Lung (tissue), 11 donors: ENCODE measurements at regions not wholly inside any gene's neighbourhood (a gene's known extent, or its start where the extent isn't known, plus 50 kb on each side); places are given as distances from the start of the nearest gene placed in this dataset.

ENCODE experiments used
- ATAC-seq: fragments of 200-7000 bp; cut with Tn5 transposase; one replicate; pipeline ENCODE4 v1.9.1; 2020; ENCODE audit warnings: moderate number of reproducible peaks; ENCODE audit not compliant: insufficient read depth, low FRiP score
- DNase-seq, 3 donors: peaks; one replicate each; pipeline ENCODE4 v3.0.0-alpha.2; 2013 to 2017
- H3K27ac ChIP-seq, 2 donors: one replicate each; pipeline ENCODE4 v1.5.1; 2013; ENCODE audit warnings: mild to moderate bottlenecking in 2 of 2, moderate library complexity in 2 of 2, control low read depth in 1 of 2, inconsistent platforms in 1 of 2, low read depth in 1 of 2, low read length in 1 of 2
- H3K27me3 ChIP-seq, 3 donors: one replicate each; pipeline ENCODE4 v1.5.1; 2013; ENCODE audit warnings: low read length in 2 of 3; ENCODE audit not compliant: control insufficient read depth in 3 of 3, insufficient read depth in 3 of 3
- H3K36me3 ChIP-seq, 4 donors: one replicate each; pipeline ENCODE4 v1.5.1; 2013; ENCODE audit warnings: low read length in 4 of 4, mild to moderate bottlenecking in 1 of 4, moderate library complexity in 1 of 4; ENCODE audit not compliant: control insufficient read depth in 4 of 4, insufficient read depth in 4 of 4
- H3K4me1 ChIP-seq, 5 donors: one replicate each; pipeline ENCODE4 v1.5.1; 2013; ENCODE audit warnings: low read length in 5 of 5, mild to moderate bottlenecking in 2 of 5, moderate library complexity in 1 of 5; ENCODE audit not compliant: control insufficient read depth in 5 of 5, insufficient read depth in 5 of 5
- H3K4me3 ChIP-seq: one replicate; pipeline ENCODE4 v1.5.1; 2013; ENCODE audit warnings: mild to moderate bottlenecking, control low read depth, moderate library complexity
- H3K9ac ChIP-seq, 2 donors: one replicate each; pipeline ENCODE4 v1.5.1; 2013; ENCODE audit warnings: low read length in 2 of 2, control low read depth in 1 of 2; ENCODE audit not compliant: insufficient read depth in 1 of 2
- H3K9me3 ChIP-seq, 4 donors: one replicate each; pipeline ENCODE4 v1.5.1; 2013; ENCODE audit warnings: low read length in 3 of 4, mild to moderate bottlenecking in 1 of 4, moderate library complexity in 1 of 4; ENCODE audit not compliant: control insufficient read depth in 4 of 4, insufficient read depth in 3 of 4
- CTCF ChIP-seq: IDR thresholded peaks from 2 replicates; pipeline ENCODE4 v1.5.1; 2012; ENCODE audit warnings: mild to moderate bottlenecking; ENCODE audit errors: control extremely low read depth, extremely low read depth
- WGBS, 2 donors: extraction: QIAGEN DNeasy Blood & Tissue Kit; methylation state at CpG; one replicate each; pipeline ENCODE4 v1.1.7; 2013; 5-methylcytosine and 5-hydroxymethylcytosine counted together
- donor health status: control.
- donor health status: control.
- donor health status: Bipolar disorder and iron deficiency.
- donor health status: healthy.
- donor health status: DM: yes; HTN: yes; CAD: no.

- Histone ChIP-seq H3K27ac (no peak overlapping the region), H3K9me3 (no peaks in the 10 kb centered on the region), H3K36me3 (no peaks in the 10 kb centered on the region), H3K9ac (no peak overlapping the region), H3K4me1 (no peaks in the 10 kb centered on the region), H3K4me3 (no peak overlapping the region), H3K27me3 (no peaks in the 10 kb centered on the region)
- DNase-seq, result no peak
- 58 to 80% methylated on average over 2 of the region's 2 CpGs for WGBS, 2 donors
- no peak for TF ChIP-seq CTCF
- no peak for ATAC-seq
Observed at GRCh38 chr2:155502766-155503165, 804.3 kb downstream of the KCNJ3 start.

- H3K27ac ChIP-seq, result no peak overlapping the region
- H3K36me3 ChIP-seq, result no peaks in the 10 kb centered on the region
- H3K4me3 ChIP-seq, result no peak overlapping the region
- 75 to 94% methylated on average over 1 of the region's 1 CpG for WGBS, 2 donors
- no peaks in the 10 kb centered on the region for H3K27me3 ChIP-seq
- H3K9ac ChIP-seq, result no peak overlapping the region
- ATAC-seq (no peak), DNase-seq (no peak)
- H3K9me3 ChIP-seq, result no peaks in the 10 kb centered on the region
- TF ChIP-seq CTCF, result no peak
- H3K4me1 ChIP-seq, result no peaks in the 10 kb centered on the region
Observed at GRCh38 chr2:155498106-155498505, 799.6 kb downstream of the KCNJ3 start.

GRCh38 chr2:155494744-155495143 lies 796.2 kb downstream of the KCNJ3 start:
- no peaks in the 10 kb centered on the region for H3K36me3 ChIP-seq
- DNase-seq (no peak), ATAC-seq (no peak)
- H3K27me3 ChIP-seq, result no peaks in the 10 kb centered on the region
- no peak for TF ChIP-seq CTCF
- no peak overlapping the region for H3K9ac ChIP-seq
- H3K9me3 ChIP-seq, result no peaks in the 10 kb centered on the region
- H3K4me3 ChIP-seq, result no peak overlapping the region
- WGBS, 2 donors, result 61 to 63% methylated on average over 3 of the region's 3 CpGs
- H3K27ac ChIP-seq, result no peak overlapping the region
- H3K4me1 ChIP-seq, result no peaks in the 10 kb centered on the region

- ATAC-seq, result no peak
- H3K4me1 ChIP-seq, result no peaks in the 10 kb centered on the region
- TF ChIP-seq CTCF, result no peak
- no peak overlapping the region for H3K9ac ChIP-seq
- no peaks in the 10 kb centered on the region for H3K27me3 ChIP-seq
- DNase-seq, result no peak
- no peak overlapping the region for H3K4me3 ChIP-seq
- no peaks in the 10 kb centered on the region for H3K36me3 ChIP-seq
- H3K9me3 ChIP-seq, result no peaks in the 10 kb centered on the region
- no peak overlapping the region for H3K27ac ChIP-seq
- WGBS, 2 donors, result 75 to 86% methylated on average over 3 of the region's 3 CpGs
Observed at GRCh38 chr2:155485141-155485842, 786.8 kb downstream of the KCNJ3 start.
